22Rv1 (cell line): ENCODE measurements at regions not wholly inside any gene's neighbourhood (a gene's known extent, or its start where the extent isn't known, plus 50 kb on each side); places are given as distances from the start of the nearest gene placed in this dataset.

Experiments
- CTCF ChIP-seq: fragments of 450-650 bp; IDR thresholded peaks from 2 replicates; pipeline ENCODE4 v1.5.1; 2017; ENCODE audit warnings: mild to moderate bottlenecking
- ZFX ChIP-seq: fragments of 450-650 bp; IDR thresholded peaks from 2 replicates; pipeline ENCODE4 v1.6.1; 2017; ENCODE audit warnings: antibody characterized with exemption, borderline replicate concordance

GRCh38 chr5:135244620-135245021, 154.4 kb downstream of the MACROH2A1 start:
- TF ChIP-seq CTCF (no peak), ZFX (no peak)
